Epithelial cell of proximal tubule (primary cell): ENCODE measurements at regions not wholly inside any gene's neighbourhood (a gene's known extent, or its start where the extent isn't known, plus 50 kb on each side); places are given as distances from the start of the nearest gene placed in this dataset.
A peak's percentile ranks its signal among the peaks of the same experiment; 100 is the strongest.

Experiments
- DNase-seq: peaks from one replicate; pipeline ENCODE4 v3.0.0-alpha.2; 2011; ENCODE audit warnings: low read depth
- H3K4me3 ChIP-seq: 2 replicates; pipeline ENCODE4 v1.5.1; 2011; ENCODE audit warnings: low read depth, mild to moderate bottlenecking, low read length
- CTCF ChIP-seq: conservative IDR thresholded peaks from 2 replicates; pipeline ENCODE4 v1.5.1; 2012; ENCODE audit warnings: low read depth, mild to moderate bottlenecking, low read length

- H3K4me3 ChIP-seq, result no peak overlapping the region
- TF ChIP-seq CTCF, result no peak
- DNase-seq, result no peak
These were observed 326.8 kb upstream of the ROBO1 start for GRCh38 chr3:80094589-80094988.

- no peak for DNase-seq
- no peak for TF ChIP-seq CTCF
- no peak overlapping the region for H3K4me3 ChIP-seq
These were observed 320.0 kb upstream of the ROBO1 start for GRCh38 chr3:80087767-80088166.

GRCh38 chr3:80086426-80086825 is 318.6 kb upstream of the ROBO1 start:
- DNase-seq, result no peak
- H3K4me3 ChIP-seq, result no peak overlapping the region
- no peak for TF ChIP-seq CTCF

- TF ChIP-seq CTCF, result no peak
- DNase-seq, result no peak
- H3K4me3 ChIP-seq, result no peak overlapping the region
These were observed 312.1 kb upstream of the ROBO1 start for GRCh38 chr3:80079886-80080285.

GRCh38 chr3:80068459-80068858 is 300.7 kb upstream of the ROBO1 start:
- no peak for TF ChIP-seq CTCF
- no peak for DNase-seq
- no peak overlapping the region for H3K4me3 ChIP-seq

- H3K4me3 ChIP-seq, result no peak overlapping the region
- no peak for DNase-seq
- no peak for TF ChIP-seq CTCF
These were observed 295.7 kb upstream of the ROBO1 start for GRCh38 chr3:80063535-80063934.

GRCh38 chr3:80060664-80061063 is 292.9 kb upstream of the ROBO1 start:
- no peak for DNase-seq
- TF ChIP-seq CTCF, result peak; percentile 20

More at GRCh38 chr3:80060664-80061063, 292.9 kb upstream of the ROBO1 start:
- H3K4me3 ChIP-seq, result no peak overlapping the region
